Adrenal gland (tissue), 5 donors: ENCODE measurements at regions not wholly inside any gene's neighbourhood (a gene's known extent, or its start where the extent isn't known, plus 50 kb on each side); places are given as distances from the start of the nearest gene placed in this dataset.

Source experiments
- CTCF ChIP-seq, 6 experiments: fragments of 450-650 bp in 4 of 6; fragments of 200-600 bp in 2 of 6; sonication (generic) in 1 of 6; IDR thresholded peaks; 1 replicate in 5 of 6; 2 replicates in 1 of 6; pipeline versions ENCODE4 v1.5.1 to v1.8.0; 2016 to 2021; ENCODE audit warnings: antibody characterized with exemption in 6 of 6, mild to moderate bottlenecking in 2 of 6, moderate library complexity in 1 of 6
- POLR2A ChIP-seq, 2 donors: fragments of 450-650 bp; IDR thresholded peaks; one replicate each; pipeline ENCODE4 v1.6.1; 2017; ENCODE audit warnings: antibody characterized with exemption in 2 of 2, mild to moderate bottlenecking in 2 of 2, moderate library complexity in 1 of 2
- donor health status: DM: no; HTN: no; CAD: no.

- TF ChIP-seq CTCF (IDR thresholded peaks at IDR 0.05) (no peak), POLR2A (IDR thresholded peaks at IDR 0.05) (no peak)
Observed at GRCh38 chrX:78517124-78517523, 142.0 kb downstream of the RTL3 start.
